HG03064 (cell line): ENCODE measurements at regions not wholly inside any gene's neighbourhood (a gene's known extent, or its start where the extent isn't known, plus 50 kb on each side); places are given as distances from the start of the nearest gene placed in this dataset.
"Not testable (repeated sequence)": the region's sequence is repeated elsewhere in the genome, so short reads cannot be mapped to it uniquely, and the experiment has no call there.

Experiments used
- ATAC-seq: cut with Tn5 transposase; IDR thresholded peaks from one replicate; pipeline ENCODE4 v1.9.1; 2021; ENCODE audit warnings: low read depth; ENCODE audit not compliant: unreplicated experiment

- ATAC-seq: no peak
Measured at GRCh38 chr7:45401155-45401554, 173.0 kb upstream of the ADCY1 start.

- ATAC-seq: no peak
Measured at GRCh38 chr7:45401851-45402250, 172.3 kb upstream of the ADCY1 start.

- ATAC-seq: no peak
Measured at GRCh38 chr7:45402480-45403218, 171.5 kb upstream of the ADCY1 start.

GRCh38 chr7:45404622-45405021 lies 169.5 kb upstream of the ADCY1 start:
- ATAC-seq: no peak

- no peak for ATAC-seq
Measured at GRCh38 chr7:45407730-45408408, 166.3 kb upstream of the ADCY1 start.

- no peak for ATAC-seq
Measured at GRCh38 chr7:45408409-45408737, 165.8 kb upstream of the ADCY1 start.

GRCh38 chr7:45410893-45411292 lies 163.3 kb upstream of the ADCY1 start:
- no peak for ATAC-seq

GRCh38 chr7:45413419-45413818 lies 160.7 kb upstream of the ADCY1 start:
- no peak for ATAC-seq

- no peak for ATAC-seq
Measured at GRCh38 chr7:45414226-45414625, 159.9 kb upstream of the ADCY1 start.

GRCh38 chr7:45415265-45415664 lies 158.9 kb upstream of the ADCY1 start:
- no peak for ATAC-seq

GRCh38 chr7:45416846-45417245 lies 157.3 kb upstream of the ADCY1 start:
- ATAC-seq: no peak

- no peak for ATAC-seq
Measured at GRCh38 chr7:45417268-45417667, 156.9 kb upstream of the ADCY1 start.

- ATAC-seq: no peak
Measured at GRCh38 chr7:45417735-45418134, 156.4 kb upstream of the ADCY1 start.

- ATAC-seq: no peak
Measured at GRCh38 chr7:45420843-45421495, 153.2 kb upstream of the ADCY1 start.

- ATAC-seq: no peak
Measured at GRCh38 chr7:45421806-45422205, 152.4 kb upstream of the ADCY1 start.

GRCh38 chr7:45430397-45430796 lies 143.8 kb upstream of the ADCY1 start:
- ATAC-seq: no peak

- no peak for ATAC-seq
Measured at GRCh38 chr7:45434167-45434784, 139.9 kb upstream of the ADCY1 start.

- ATAC-seq: no peak
Measured at GRCh38 chr7:45435131-45435530, 139.0 kb upstream of the ADCY1 start.

GRCh38 chr7:45435846-45436245 lies 138.3 kb upstream of the ADCY1 start:
- no peak for ATAC-seq

- not testable (repeated sequence) for ATAC-seq
Measured at GRCh38 chr7:45440776-45441175, 133.4 kb upstream of the ADCY1 start.

- no peak for ATAC-seq
Measured at GRCh38 chr7:45443263-45443662, 130.9 kb upstream of the ADCY1 start.
